H1 (cell line): ENCODE measurements at regions not wholly inside any gene's neighbourhood (a gene's known extent, or its start where the extent isn't known, plus 50 kb on each side); places are given as distances from the start of the nearest gene placed in this dataset.

ENCODE experiments used
- CTCF ChIA-PET: fragments of 300-600 bp; sonication (Branson Sonifier 250); formaldehyde crosslinking; loops from one replicate; lab custom pipeline; 2021; ENCODE audit not compliant: partially characterized antibody; lab: Charles Lee
- POLR2A ChIA-PET: fragments of 300-600 bp; sonication (Branson Sonifier 250); formaldehyde crosslinking; loops from one replicate; lab custom pipeline; 2021; ENCODE audit warnings: inconsistent platforms; ENCODE audit not compliant: partially characterized antibody; lab: Charles Lee
- DNase-seq, 2 experiments: peaks; one replicate each; pipeline versions ENCODE4 v3.0.0 to v3.0.0-alpha.2; 2010 to 2022; ENCODE audit warnings: low spot score in 2 of 2, low read depth in 1 of 2, mixed read lengths in 1 of 2
- FAIRE-seq: peaks from 2 replicates; lab custom pipeline; 2011; peaks lifted over from hg19 to GRCh38; lab: Jason Lieb, UNC
- H2AFZ ChIP-seq: 2 replicates; pipeline ENCODE4 v1.8.1; 2012; ENCODE audit warnings: low read length, inconsistent platforms
- H2AK5ac ChIP-seq: 2 replicates; pipeline ENCODE4 v1.6.1; 2013; ENCODE audit warnings: low read depth, low read length
- H2BK120ac ChIP-seq: replicated peaks from 2 replicates; pipeline ENCODE3; 2013; ENCODE audit warnings: low read depth, low read length, inconsistent platforms
- H2BK12ac ChIP-seq: 2 replicates; pipeline ENCODE4 v1.6.1; 2013; ENCODE audit warnings: low read depth, low read length
- H2BK15ac ChIP-seq: 2 replicates; pipeline ENCODE4 v1.6.1; 2013; ENCODE audit warnings: low read length
- H2BK20ac ChIP-seq: 2 replicates; pipeline ENCODE4 v1.6.1; 2013; ENCODE audit warnings: low read length
- H2BK5ac ChIP-seq: 2 replicates; pipeline ENCODE4 v1.6.1; 2013; ENCODE audit warnings: low read depth, low read length
- H3K14ac ChIP-seq: 2 replicates; pipeline ENCODE4 v1.6.1; 2013; ENCODE audit warnings: inconsistent platforms; ENCODE audit not compliant: insufficient read length
- H3K18ac ChIP-seq: 2 replicates; pipeline ENCODE4 v1.6.1; 2013; ENCODE audit warnings: low read length; ENCODE audit errors: extremely low read depth
- H3K23ac ChIP-seq: 2 replicates; pipeline ENCODE4 v1.6.1; 2013; ENCODE audit warnings: inconsistent platforms; ENCODE audit not compliant: insufficient read length
- H3K23me2 ChIP-seq: 2 replicates; pipeline ENCODE4 v1.6.1; 2013; ENCODE audit warnings: low read depth, low read length
- H3K27ac ChIP-seq: 2 replicates; pipeline ENCODE4 v1.6.1; 2011; ENCODE audit warnings: low read depth, low read length, inconsistent platforms
- H3K27me3 ChIP-seq, 4 experiments: replicated peaks in 1 of 4; 1 replicate in 1 of 4; 2 replicates in 3 of 4; pipeline versions ENCODE4 v1.6.1 to v1.8.1; 2011 to 2013; ENCODE audit warnings: low read length in 3 of 4, mild to moderate bottlenecking in 3 of 4, inconsistent platforms in 2 of 4, mixed read lengths in 2 of 4, moderate library complexity in 1 of 4; ENCODE audit not compliant: control insufficient read depth in 3 of 4, insufficient read depth in 3 of 4; ENCODE audit errors: extremely low read depth in 1 of 4
- H3K36me3 ChIP-seq, 4 experiments: 2 replicates each; pipeline versions ENCODE4 v1.6.1 to v1.8.1; 2011 to 2013; ENCODE audit warnings: mild to moderate bottlenecking in 4 of 4, low read length in 3 of 4, moderate library complexity in 2 of 4, control low read depth in 1 of 4, inconsistent platforms in 1 of 4; ENCODE audit not compliant: insufficient read depth in 4 of 4, control insufficient read depth in 2 of 4
- H3K4ac ChIP-seq: replicated peaks from 2 replicates; pipeline ENCODE3; 2013; ENCODE audit warnings: low read length, low read depth, mixed read lengths, inconsistent platforms; ENCODE audit not compliant: insufficient read length
- H3K4me1 ChIP-seq, 4 experiments: replicated peaks in 1 of 4; 1 replicate in 1 of 4; 2 replicates in 3 of 4; pipeline versions ENCODE4 v1.6.1 to v1.8.1; 2011 to 2013; ENCODE audit warnings: low read length in 3 of 4, inconsistent platforms in 2 of 4, mixed read lengths in 1 of 4; ENCODE audit not compliant: insufficient read depth in 4 of 4, control insufficient read depth in 3 of 4
- H3K4me2 ChIP-seq, 2 experiments: 2 replicates each; pipeline versions ENCODE4 v1.6.1 to v1.8.1; 2011 to 2013; ENCODE audit warnings: low read depth in 2 of 2, low read length in 2 of 2, control low read depth in 1 of 2, inconsistent platforms in 1 of 2, mild to moderate bottlenecking in 1 of 2; ENCODE audit not compliant: insufficient read depth in 1 of 2
- H3K4me3 ChIP-seq, 4 experiments: fragments of 200-600, 300-600 bp in 1 of 4; sonication (generic), shearing (Covaris generic), sonication (Bioruptor Twin) in 1 of 4; 2 replicates each; pipeline versions ENCODE4 v1.5.1 to v1.8.1; 2011 to 2016; ENCODE audit warnings: low read length in 4 of 4, low read depth in 3 of 4, control low read depth in 2 of 4, inconsistent platforms in 2 of 4, mild to moderate bottlenecking in 2 of 4, mixed read lengths in 1 of 4, moderate library complexity in 1 of 4; ENCODE audit not compliant: insufficient read depth in 2 of 4; ENCODE audit errors: extremely low read depth in 1 of 4
- H3K56ac ChIP-seq: replicated peaks from 2 replicates; pipeline ENCODE3; 2013; ENCODE audit warnings: low read depth, mild to moderate bottlenecking, mixed read lengths, low read length, inconsistent platforms; ENCODE audit not compliant: insufficient read length
- H3K79me1 ChIP-seq: 2 replicates; pipeline ENCODE4 v1.6.1; 2013; ENCODE audit warnings: low read depth, low read length, control low read depth
- H3K79me2 ChIP-seq, 2 experiments: 2 replicates each; pipeline versions ENCODE4 v1.6.1 to v1.8.1; 2012 to 2013; ENCODE audit warnings: low read length in 2 of 2, mild to moderate bottlenecking in 2 of 2, inconsistent platforms in 1 of 2; ENCODE audit not compliant: insufficient read depth in 2 of 2, control insufficient read depth in 1 of 2
- H3K9ac ChIP-seq, 4 experiments: replicated peaks in 1 of 4; 1 replicate in 1 of 4; 2 replicates in 3 of 4; pipeline versions ENCODE4 v1.6.1 to v1.8.1; 2011 to 2013; ENCODE audit warnings: low read depth in 3 of 4, low read length in 3 of 4, control low read depth in 2 of 4, mild to moderate bottlenecking in 2 of 4, moderate library complexity in 2 of 4, inconsistent platforms in 1 of 4; ENCODE audit errors: extremely low read depth in 1 of 4
- H3K9me3 ChIP-seq, 2 experiments: 2 replicates each; pipeline versions ENCODE4 v1.6.1 to v1.8.1; 2012 to 2013; ENCODE audit warnings: mild to moderate bottlenecking in 2 of 2, moderate library complexity in 2 of 2, control low read depth in 1 of 2, inconsistent platforms in 1 of 2, low read depth in 1 of 2, low read length in 1 of 2, mixed read lengths in 1 of 2; ENCODE audit not compliant: insufficient read depth in 2 of 2
- H4K20me1 ChIP-seq, 2 experiments: replicated peaks in 1 of 2; 2 replicates each; pipeline versions ENCODE3 to v1.8.1; 2011 to 2013; ENCODE audit warnings: inconsistent platforms in 2 of 2, low read length in 2 of 2, mild to moderate bottlenecking in 1 of 2; ENCODE audit not compliant: insufficient read depth in 2 of 2, control insufficient read depth in 1 of 2
- H4K5ac ChIP-seq: 2 replicates; pipeline ENCODE4 v1.6.1; 2013; ENCODE audit warnings: low read length, low read depth, mixed read lengths, inconsistent platforms; ENCODE audit not compliant: insufficient read length
- H4K8ac ChIP-seq: 2 replicates; pipeline ENCODE4 v1.8.0; 2013; ENCODE audit warnings: mild to moderate bottlenecking, moderate library complexity, low read length, inconsistent platforms; ENCODE audit not compliant: insufficient read depth; ENCODE audit errors: extremely low read depth
- H4K91ac ChIP-seq: replicated peaks from 2 replicates; pipeline ENCODE3; 2013; ENCODE audit warnings: low read length, mixed read lengths, inconsistent platforms; ENCODE audit not compliant: insufficient read length
- CHD2 ChIP-seq: IDR thresholded peaks from 2 replicates; pipeline ENCODE4 v1.6.1; 2012; ENCODE audit warnings: low read length, improper control_type of control experiment
- NRF1 ChIP-seq: IDR thresholded peaks from 2 replicates; pipeline ENCODE4 v1.6.1; 2011; ENCODE audit warnings: mild to moderate bottlenecking, low read depth, low read length, improper control_type of control experiment
- PHF8 ChIP-seq: fragments of 200-600 bp; sonication (generic); conservative IDR thresholded peaks from 2 replicates; pipeline ENCODE4 v1.7.1; 2012; ENCODE audit warnings: low read depth, mild to moderate bottlenecking, inconsistent platforms, low read length, moderate library complexity
- TAF7 ChIP-seq: optimal IDR thresholded peaks from 2 replicates; pipeline ENCODE3; 2011; ENCODE audit warnings: low read depth, mild to moderate bottlenecking, inconsistent platforms, low read length, moderate library complexity, borderline replicate concordance
- WGBS, 2 experiments: shearing (Covaris generic) in 1 of 2; methylation state at CpG; one replicate each; pipeline versions ENCODE4 v1.1.6 to v1.1.7; 2013 to 2015; ENCODE audit warnings: low lambda C conversion rate in 2 of 2, mixed read lengths in 2 of 2, inconsistent platforms in 1 of 2, low coverage in 1 of 2, missing lambda C conversion rate in 1 of 2; ENCODE audit not compliant: insufficient replicate concordance in 2 of 2, insufficient coverage in 1 of 2, insufficient read length in 1 of 2; ENCODE audit errors: extremely low coverage in 1 of 2, missing lambda C conversion rate in 1 of 2; 5-methylcytosine and 5-hydroxymethylcytosine counted together

DNA sequence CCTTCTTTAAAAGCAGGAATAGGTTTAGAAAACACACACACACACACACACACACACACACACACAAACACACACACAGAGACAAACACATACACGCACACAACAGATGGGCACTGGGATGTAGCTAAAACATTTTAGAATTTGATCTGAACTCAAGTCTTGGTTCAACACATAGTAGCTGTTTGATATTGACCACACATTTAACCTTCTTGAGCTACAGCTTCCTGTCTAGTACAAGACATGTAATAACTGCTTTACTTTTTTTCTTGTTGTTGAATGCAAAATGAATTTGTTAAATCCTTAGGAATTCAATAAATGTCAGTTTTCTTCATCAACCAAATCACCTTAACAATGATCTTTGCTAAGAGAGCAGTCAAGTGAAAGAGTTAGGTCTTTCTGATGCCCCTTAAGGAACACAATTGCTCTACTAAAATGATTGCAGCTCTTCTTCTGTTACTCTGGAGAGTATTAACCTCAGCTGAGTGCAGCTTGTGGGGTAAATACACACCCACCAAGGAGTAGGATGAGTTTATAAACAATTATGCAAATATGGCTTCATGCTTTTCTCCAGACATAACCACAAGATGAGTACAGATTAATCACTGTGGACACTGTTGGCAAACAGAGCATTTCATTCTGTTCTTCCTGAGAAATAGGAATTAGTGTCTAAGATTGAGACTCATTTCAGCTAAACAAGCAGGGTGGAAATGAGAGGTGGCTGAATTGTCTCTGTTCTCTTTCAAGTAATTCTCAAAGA, 302.9 kb upstream of the PAPPA start:
- no peak for TF ChIP-seq NRF1
- no peak for TF ChIP-seq PHF8
- no peak for TF ChIP-seq TAF7
- no peak for TF ChIP-seq CHD2
- Histone ChIP-seq H3K9ac (no peak overlapping the region), H4K91ac (no peak overlapping the region), H3K23ac (no peak overlapping the region), H2BK5ac (no peak overlapping the region), H2BK15ac (no peak overlapping the region), H2AK5ac (no peak overlapping the region), H3K27me3 (no peaks in the 10 kb centered on the region), H3K4me2 (no peak overlapping the region), H3K4me1 (peaks cover 0 to 3% (median under 1%) of the 10 kb centered on the region in 4 experiments; a peak in 3 of 7 replicates), H3K23me2 (no peaks in the 10 kb centered on the region; the same call in 1 of the 2 replicates), H3K56ac (no peak overlapping the region), H2BK12ac (no peak overlapping the region), H2AFZ (no peak overlapping the region), H2BK20ac (no peak overlapping the region), H3K4me3 (no peak overlapping the region), H3K79me1 (no peaks in the 10 kb centered on the region), H4K20me1 (no peaks in the 10 kb centered on the region), H4K8ac (no peak overlapping the region), H3K14ac (no peak overlapping the region), H3K4ac (no peak overlapping the region), H2BK120ac (no peak overlapping the region), H3K36me3 (no peaks in the 10 kb centered on the region), H3K9me3 (no peaks in the 10 kb centered on the region), H3K27ac (no peak overlapping the region), H3K18ac (no peak overlapping the region), H3K79me2 (no peaks in the 10 kb centered on the region), H4K5ac (no peak overlapping the region)
- POLR2A ChIA-PET: interaction anchor here (0.6 kb wide), 1 partner anchor 15 kb away, joined by 3 read pairs; no protein-coding TSS in a partner anchor
- no peak for DNase-seq
- CTCF ChIA-PET: interaction anchor here (0.6 to 1.1 kb wide), 3 partner anchors 14 to 257 kb away, joined by 3 to 4 read pairs (median 4); no protein-coding TSS in a partner anchor
- 44% methylated on average over 1 of the region's 1 CpG; no CpG with 5 or more reads in 1 of the 2 experiments for WGBS, 2 experiments
- no peak for FAIRE-seq
